GM08714 (cell line): ENCODE measurements at regions not wholly inside any gene's neighbourhood (a gene's known extent, or its start where the extent isn't known, plus 50 kb on each side); places are given as distances from the start of the nearest gene placed in this dataset.
"Not testable (repeated sequence)": the region's sequence is repeated elsewhere in the genome, so short reads cannot be mapped to it uniquely, and the experiment has no call there.

Experiments used
- H3K4me3 ChIP-seq: fragments of 200-500 bp; sonication (Bioruptor generic); 2 replicates; pipeline ENCODE4 v1.5.1; 2014; ENCODE audit warnings: mild to moderate bottlenecking, low read length, inconsistent platforms
- ZNF274 ChIP-seq: IDR thresholded peaks from 2 replicates; pipeline ENCODE4 v1.6.1; 2012; ENCODE audit warnings: mild to moderate bottlenecking, low read depth, low read length

- TF ChIP-seq ZNF274 = no peak
- no peak overlapping the region for H3K4me3 ChIP-seq
These were observed 234.3 kb downstream of the UTRN start for GRCh38 chr6:144519426-144519825.

- TF ChIP-seq ZNF274 = no peak
- H3K4me3 ChIP-seq = no peak overlapping the region
These were observed 243.7 kb downstream of the UTRN start for GRCh38 chr6:144528743-144529425.

GRCh38 chr6:144530118-144530517 is 245.0 kb downstream of the UTRN start:
- no peak for TF ChIP-seq ZNF274
- H3K4me3 ChIP-seq = no peak overlapping the region

GRCh38 chr6:144532238-144532637 is 247.1 kb downstream of the UTRN start:
- H3K4me3 ChIP-seq = not testable (repeated sequence)

GRCh38 chr6:144534180-144534579 is 249.0 kb downstream of the UTRN start:
- H3K4me3 ChIP-seq = no peak overlapping the region
- no peak for TF ChIP-seq ZNF274

- H3K4me3 ChIP-seq = no peak overlapping the region
- TF ChIP-seq ZNF274 = no peak
These were observed 250.5 kb downstream of the UTRN start for GRCh38 chr6:144535630-144536029.

- no peak for TF ChIP-seq ZNF274
- H3K4me3 ChIP-seq = no peak overlapping the region
These were observed 250.9 kb downstream of the UTRN start for GRCh38 chr6:144536079-144536478.

- H3K4me3 ChIP-seq = no peak overlapping the region
- no peak for TF ChIP-seq ZNF274
These were observed 258.1 kb downstream of the UTRN start for GRCh38 chr6:144543006-144543871.

GRCh38 chr6:144544266-144544830 is 259.2 kb downstream of the UTRN start:
- no peak overlapping the region for H3K4me3 ChIP-seq
- TF ChIP-seq ZNF274 = no peak

- H3K4me3 ChIP-seq = no peak overlapping the region
- no peak for TF ChIP-seq ZNF274
These were observed 261.7 kb downstream of the UTRN start for GRCh38 chr6:144546807-144547206.

GRCh38 chr6:144547409-144547808 is 262.3 kb downstream of the UTRN start:
- TF ChIP-seq ZNF274 = no peak

GRCh38 chr6:144548536-144548935 is 263.4 kb downstream of the UTRN start:
- no peak overlapping the region for H3K4me3 ChIP-seq
- no peak for TF ChIP-seq ZNF274

More at GRCh38 chr6:144547409-144547808, 262.3 kb downstream of the UTRN start:
- no peak overlapping the region for H3K4me3 ChIP-seq

GRCh38 chr6:144549837-144550747 is 265.0 kb downstream of the UTRN start:
- H3K4me3 ChIP-seq = no peak overlapping the region
- TF ChIP-seq ZNF274 = no peak

- TF ChIP-seq ZNF274 = no peak
- H3K4me3 ChIP-seq = no peak overlapping the region
These were observed 266.2 kb downstream of the UTRN start for GRCh38 chr6:144551339-144551738.
